Neural progenitor cell (in vitro differentiated cells): ENCODE measurements at regions not wholly inside any gene's neighbourhood (a gene's known extent, or its start where the extent isn't known, plus 50 kb on each side); places are given as distances from the start of the nearest gene placed in this dataset.

Experiments used
- DNase-seq: peaks from one replicate; pipeline ENCODE4 v3.0.0-alpha.2; 2016; ENCODE audit warnings: low spot score
- H2AFZ ChIP-seq: fragments of 200-600 bp; sonication (generic); replicated peaks from 2 replicates; pipeline ENCODE4 v1.6.1; 2016; ENCODE audit warnings: antibody characterized with exemption
- H3F3A ChIP-seq: fragments of 200-600 bp; sonication (generic); 2 replicates; pipeline ENCODE4 v1.6.1; 2016; ENCODE audit warnings: antibody characterized with exemption, low read depth
- H3K27ac ChIP-seq: fragments of 200-600 bp; sonication (generic); 2 replicates; pipeline ENCODE4 v1.5.1; 2016; ENCODE audit warnings: mild to moderate bottlenecking
- H3K27me3 ChIP-seq: fragments of 200-600 bp; sonication (generic); 2 replicates; pipeline ENCODE4 v1.6.1; 2016; ENCODE audit warnings: mild to moderate bottlenecking, moderate library complexity
- H3K36me3 ChIP-seq: fragments of 200-600 bp; sonication (generic); 2 replicates; pipeline ENCODE4 v1.5.1; 2016
- H3K4me1 ChIP-seq: fragments of 200-600 bp; sonication (generic); 2 replicates; pipeline ENCODE4 v1.6.1; 2016; ENCODE audit warnings: mixed run types
- H3K4me2 ChIP-seq: fragments of 200-600 bp; sonication (generic); 2 replicates; pipeline ENCODE4 v1.6.1; 2016
- H3K4me3 ChIP-seq: fragments of 200-600 bp; sonication (generic); 2 replicates; pipeline ENCODE4 v1.5.1; 2016
- H3K79me2 ChIP-seq: fragments of 200-600 bp; sonication (generic); 2 replicates; pipeline ENCODE4 v1.6.1; 2016; ENCODE audit warnings: low read depth
- H3K9ac ChIP-seq: fragments of 200-600 bp; sonication (generic); 2 replicates; pipeline ENCODE4 v1.6.1; 2016
- H3K9me3 ChIP-seq: fragments of 200-600 bp; sonication (generic); 2 replicates; pipeline ENCODE4 v1.5.1; 2016; ENCODE audit warnings: low read depth
- H4K20me1 ChIP-seq: fragments of 200-600 bp; sonication (generic); 2 replicates; pipeline ENCODE4 v1.6.1; 2016; ENCODE audit warnings: low read depth
- H3K27ac Mint-ChIP-seq: 3 replicates; pipeline ENCODE4 v1.8.0; 2021; ENCODE audit warnings: mixed read lengths
- H3K27me3 Mint-ChIP-seq: 2 replicates; pipeline ENCODE4 v1.8.0; 2022; ENCODE audit warnings: low read depth, mild to moderate bottlenecking, inconsistent platforms, moderate library complexity, mixed read lengths; ENCODE audit not compliant: insufficient read depth
- H3K36me3 Mint-ChIP-seq: 3 replicates; pipeline ENCODE4 v1.8.0; 2021; ENCODE audit warnings: mixed read lengths
- H3K4me1 Mint-ChIP-seq: 3 replicates; pipeline ENCODE4 v1.8.0; 2021; ENCODE audit warnings: mixed read lengths
- H3K4me3 Mint-ChIP-seq: 3 replicates; pipeline ENCODE4 v1.8.0; 2021; ENCODE audit warnings: mild to moderate bottlenecking, moderate library complexity, mixed read lengths
- H3K9me3 Mint-ChIP-seq: 3 replicates; pipeline ENCODE4 v1.8.0; 2020; ENCODE audit warnings: mixed read lengths
- EZH2 ChIP-seq: fragments of 200-600 bp; sonication (generic); IDR thresholded peaks from 2 replicates; pipeline ENCODE4 v1.6.1; 2017; ENCODE audit warnings: antibody characterized with exemption, mild to moderate bottlenecking, moderate library complexity
- EZH2phosphoT487 ChIP-seq: fragments of 200-600 bp; sonication (generic); IDR thresholded peaks from 2 replicates; pipeline ENCODE4 v1.6.1; 2017; ENCODE audit warnings: antibody characterized with exemption
- TF ChIP-seq, protein P1 (sequence below): fragments of 200-600 bp; sonication (generic); IDR thresholded peaks from 2 replicates; pipeline ENCODE4 v1.5.1; 2017; ENCODE audit warnings: antibody characterized with exemption, mild to moderate bottlenecking

DNA sequence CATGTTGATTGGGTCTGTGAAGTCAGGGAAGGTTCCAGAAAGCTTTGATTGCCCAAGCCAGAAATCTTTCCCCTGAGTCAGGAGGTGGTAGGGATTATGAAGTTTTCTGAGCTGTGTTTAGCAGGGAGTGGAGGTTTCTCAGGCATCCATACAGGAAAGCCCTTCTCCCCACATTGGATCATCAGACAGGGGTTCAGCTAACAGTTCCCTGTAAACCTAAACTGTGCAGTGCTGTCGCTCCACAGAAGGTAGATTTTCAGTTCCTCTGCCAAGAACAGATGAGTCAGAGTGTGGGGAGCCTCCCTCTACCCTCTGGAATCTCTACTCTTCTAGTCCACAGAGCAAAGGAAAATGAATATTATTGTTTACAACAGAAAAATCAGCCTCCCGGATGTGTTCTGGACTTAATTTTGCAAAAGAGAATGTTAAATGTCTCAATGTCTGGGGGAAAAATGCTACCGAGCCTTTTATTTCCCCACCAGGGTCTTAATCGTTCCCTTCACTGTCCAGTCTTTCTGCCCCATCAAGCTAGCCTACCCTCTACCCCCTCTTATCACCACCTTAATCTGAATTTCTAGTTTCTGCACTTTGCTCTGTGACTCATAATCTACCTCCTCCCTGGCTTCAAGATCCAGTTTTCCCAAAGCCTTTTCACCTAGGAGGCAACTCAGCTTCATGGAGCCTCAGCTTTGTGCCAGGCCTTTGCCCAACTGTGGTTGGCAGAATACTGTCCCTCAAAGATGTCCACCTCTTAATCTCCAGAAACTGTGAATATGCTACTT lies 355.6 kb downstream of the PRDM2 start:
- no peaks in the 10 kb centered on the region for H3K4me1 Mint-ChIP-seq
- TF ChIP-seq EZH2phosphoT487 (no peak), EZH2 (no peak)
- TF ChIP-seq, protein P1, sequence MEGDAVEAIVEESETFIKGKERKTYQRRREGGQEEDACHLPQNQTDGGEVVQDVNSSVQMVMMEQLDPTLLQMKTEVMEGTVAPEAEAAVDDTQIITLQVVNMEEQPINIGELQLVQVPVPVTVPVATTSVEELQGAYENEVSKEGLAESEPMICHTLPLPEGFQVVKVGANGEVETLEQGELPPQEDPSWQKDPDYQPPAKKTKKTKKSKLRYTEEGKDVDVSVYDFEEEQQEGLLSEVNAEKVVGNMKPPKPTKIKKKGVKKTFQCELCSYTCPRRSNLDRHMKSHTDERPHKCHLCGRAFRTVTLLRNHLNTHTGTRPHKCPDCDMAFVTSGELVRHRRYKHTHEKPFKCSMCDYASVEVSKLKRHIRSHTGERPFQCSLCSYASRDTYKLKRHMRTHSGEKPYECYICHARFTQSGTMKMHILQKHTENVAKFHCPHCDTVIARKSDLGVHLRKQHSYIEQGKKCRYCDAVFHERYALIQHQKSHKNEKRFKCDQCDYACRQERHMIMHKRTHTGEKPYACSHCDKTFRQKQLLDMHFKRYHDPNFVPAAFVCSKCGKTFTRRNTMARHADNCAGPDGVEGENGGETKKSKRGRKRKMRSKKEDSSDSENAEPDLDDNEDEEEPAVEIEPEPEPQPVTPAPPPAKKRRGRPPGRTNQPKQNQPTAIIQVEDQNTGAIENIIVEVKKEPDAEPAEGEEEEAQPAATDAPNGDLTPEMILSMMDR = no peak
- no peak overlapping the region for H3K27ac Mint-ChIP-seq
- peaks cover 6% of the 10 kb centered on the region for H3K4me1 ChIP-seq
- no peak overlapping the region for H3K4me2 ChIP-seq
- peaks cover 3% of the 10 kb centered on the region for H3K9me3 Mint-ChIP-seq
- H3K4me3 ChIP-seq = no peak overlapping the region
- H4K20me1 ChIP-seq = no peaks in the 10 kb centered on the region
- no peak overlapping the region for H2AFZ ChIP-seq
- no peaks in the 10 kb centered on the region for H3K36me3 Mint-ChIP-seq
- H3K9me3 ChIP-seq = no peaks in the 10 kb centered on the region
- H3K4me3 Mint-ChIP-seq = no peak overlapping the region
- H3K27ac ChIP-seq = no peak overlapping the region
- H3F3A ChIP-seq = no peaks in the 10 kb centered on the region
- no peaks in the 10 kb centered on the region for H3K36me3 ChIP-seq
- no peak overlapping the region for H3K9ac ChIP-seq
- peaks cover 15% of the 10 kb centered on the region for H3K27me3 Mint-ChIP-seq
- no peak for DNase-seq
- no peaks in the 10 kb centered on the region for H3K27me3 ChIP-seq
- no peaks in the 10 kb centered on the region for H3K79me2 ChIP-seq

DNA sequence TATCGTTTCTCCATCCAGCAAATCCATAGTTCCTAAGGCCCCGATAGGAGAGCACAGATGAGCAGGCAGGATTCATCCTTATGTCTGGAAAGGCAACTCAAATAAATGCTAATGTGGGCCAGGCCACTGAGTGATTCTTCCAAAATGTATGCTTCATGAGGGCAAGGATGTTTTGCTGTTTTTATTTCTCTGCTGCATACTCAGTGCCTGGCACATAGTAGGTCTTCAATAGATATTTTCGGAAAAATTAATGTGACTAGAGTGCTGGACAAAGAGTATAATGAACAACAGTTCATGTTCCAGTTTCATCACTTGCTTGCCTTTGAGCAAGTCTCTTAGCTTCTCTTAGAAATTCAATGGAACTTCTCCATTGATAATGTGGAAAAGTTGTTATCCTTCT lies 357.7 kb downstream of the PRDM2 start:
- H3F3A ChIP-seq = no peaks in the 10 kb centered on the region
- H3K9me3 Mint-ChIP-seq = peaks cover 3% of the 10 kb centered on the region
- H3K27me3 Mint-ChIP-seq = peaks cover 11% of the 10 kb centered on the region
- H3K4me1 ChIP-seq = peaks cover 6% of the 10 kb centered on the region
- H3K27me3 ChIP-seq = no peaks in the 10 kb centered on the region
- no peaks in the 10 kb centered on the region for H3K79me2 ChIP-seq
- no peak overlapping the region for H3K4me3 ChIP-seq
- no peak overlapping the region for H3K27ac Mint-ChIP-seq
- TF ChIP-seq EZH2 = no peak
- TF ChIP-seq, protein P1 = no peak
- TF ChIP-seq EZH2phosphoT487 = no peak
- no peak for DNase-seq
- no peak overlapping the region for H3K4me2 ChIP-seq
- no peak overlapping the region for H3K4me3 Mint-ChIP-seq
- H4K20me1 ChIP-seq = no peaks in the 10 kb centered on the region
- no peaks in the 10 kb centered on the region for H3K36me3 Mint-ChIP-seq
- no peaks in the 10 kb centered on the region for H3K36me3 ChIP-seq
- H3K27ac ChIP-seq = no peak overlapping the region
- no peak overlapping the region for H2AFZ ChIP-seq
- H3K4me1 Mint-ChIP-seq = no peaks in the 10 kb centered on the region
- no peaks in the 10 kb centered on the region for H3K9me3 ChIP-seq
- no peak overlapping the region for H3K9ac ChIP-seq

- Histone ChIP-seq H3K9me3 (no peaks in the 10 kb centered on the region), H3K36me3 (no peaks in the 10 kb centered on the region), H3F3A (no peaks in the 10 kb centered on the region), H4K20me1 (no peaks in the 10 kb centered on the region), H3K4me2 (no peak overlapping the region), H2AFZ (no peak overlapping the region), H3K9ac (no peak overlapping the region), H3K4me3 (no peak overlapping the region), H3K79me2 (no peaks in the 10 kb centered on the region), H3K27me3 (no peaks in the 10 kb centered on the region), H3K4me1 (no peaks in the 10 kb centered on the region), H3K27ac (no peak overlapping the region)
- Mint-ChIP-seq H3K27me3 (peaks cover 13% of the 10 kb centered on the region), H3K36me3 (no peaks in the 10 kb centered on the region), H3K9me3 (peaks cover 3% of the 10 kb centered on the region), H3K4me1 (peaks cover 3% of the 10 kb centered on the region), H3K27ac (no peak overlapping the region), H3K4me3 (no peak overlapping the region)
- no peak for TF ChIP-seq EZH2
- no peak for TF ChIP-seq EZH2phosphoT487
- TF ChIP-seq, protein P1 = no peak
- DNase-seq = no peak
Observed at GRCh38 chr1:14061204-14061603, 361.2 kb downstream of the PRDM2 start.
